ENCODE measurements at regions not wholly inside any gene's neighbourhood (a gene's known extent, or its start where the extent isn't known, plus 50 kb on each side); places are given as distances from the start of the nearest gene placed in this dataset.

DNA sequence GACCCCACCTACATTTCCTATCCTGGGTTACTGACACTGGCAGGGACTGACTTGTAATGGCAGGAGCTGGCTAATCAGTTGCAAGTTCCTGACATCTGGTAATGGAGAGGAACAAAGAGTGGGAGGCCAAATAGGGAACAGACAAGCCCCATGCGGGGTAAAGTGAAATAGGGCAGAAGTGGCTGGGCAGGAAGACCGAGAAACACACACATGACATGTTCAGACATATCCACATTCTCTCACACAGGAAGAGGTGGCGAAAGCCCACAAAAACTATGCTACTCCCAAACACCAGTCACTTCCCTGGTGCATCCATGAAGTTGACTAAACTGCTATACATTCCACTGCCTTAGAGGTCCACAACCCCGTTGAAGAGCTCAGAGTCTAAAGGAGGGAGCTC is 394.1 kb upstream of the TBL1XR1 start:
- TF ChIP-seq, protein P1, sequence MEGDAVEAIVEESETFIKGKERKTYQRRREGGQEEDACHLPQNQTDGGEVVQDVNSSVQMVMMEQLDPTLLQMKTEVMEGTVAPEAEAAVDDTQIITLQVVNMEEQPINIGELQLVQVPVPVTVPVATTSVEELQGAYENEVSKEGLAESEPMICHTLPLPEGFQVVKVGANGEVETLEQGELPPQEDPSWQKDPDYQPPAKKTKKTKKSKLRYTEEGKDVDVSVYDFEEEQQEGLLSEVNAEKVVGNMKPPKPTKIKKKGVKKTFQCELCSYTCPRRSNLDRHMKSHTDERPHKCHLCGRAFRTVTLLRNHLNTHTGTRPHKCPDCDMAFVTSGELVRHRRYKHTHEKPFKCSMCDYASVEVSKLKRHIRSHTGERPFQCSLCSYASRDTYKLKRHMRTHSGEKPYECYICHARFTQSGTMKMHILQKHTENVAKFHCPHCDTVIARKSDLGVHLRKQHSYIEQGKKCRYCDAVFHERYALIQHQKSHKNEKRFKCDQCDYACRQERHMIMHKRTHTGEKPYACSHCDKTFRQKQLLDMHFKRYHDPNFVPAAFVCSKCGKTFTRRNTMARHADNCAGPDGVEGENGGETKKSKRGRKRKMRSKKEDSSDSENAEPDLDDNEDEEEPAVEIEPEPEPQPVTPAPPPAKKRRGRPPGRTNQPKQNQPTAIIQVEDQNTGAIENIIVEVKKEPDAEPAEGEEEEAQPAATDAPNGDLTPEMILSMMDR (IDR thresholded peaks at IDR 0.05; ENCODE audit: unreplicated experiment), result no peak
- H3K4me1 Mint-ChIP-seq (ENCODE audit: insufficient read depth, unreplicated experiment), result peaks cover 62% of the 10 kb centered on the region
- ChIA-PET POLR2A (interaction anchor here (0.6 to 2.9 kb wide), 8 partner anchors 24 to 720 kb away, joined by 3 to 10 read pairs (median 5); no protein-coding TSS in a partner anchor), CTCF (interaction anchor here (0.6 to 1.6 kb wide), 5 partner anchors 112 to 733 kb away, joined by 3 to 4 read pairs (median 3); no protein-coding TSS in a partner anchor)
- no peaks in the 10 kb centered on the region for H3K27me3 Mint-ChIP-seq (ENCODE audit: insufficient read depth, unreplicated experiment)
- H3K9me3 Mint-ChIP-seq (ENCODE audit: unreplicated experiment), result no peaks in the 10 kb centered on the region
- intact Hi-C loops (cut with micrococcal nuclease), result loop anchor here (10.0 kb wide), 4 partner anchors 117 to 733 kb away; no protein-coding TSS in a partner anchor
- peak; percentile 94 for DNase-seq (ENCODE audit: unreplicated experiment)
- no peak overlapping the region for H3K4me3 Mint-ChIP-seq (ENCODE audit: unreplicated experiment)
- no peaks in the 10 kb centered on the region for H3K36me3 Mint-ChIP-seq (ENCODE audit: insufficient read depth, unreplicated experiment)
- peak overlapping the region; percentile 92 for H3K27ac Mint-ChIP-seq (ENCODE audit: low read depth, unreplicated experiment)
- BruUV-seq (replicated peaks), result no TSS peak

DNA sequence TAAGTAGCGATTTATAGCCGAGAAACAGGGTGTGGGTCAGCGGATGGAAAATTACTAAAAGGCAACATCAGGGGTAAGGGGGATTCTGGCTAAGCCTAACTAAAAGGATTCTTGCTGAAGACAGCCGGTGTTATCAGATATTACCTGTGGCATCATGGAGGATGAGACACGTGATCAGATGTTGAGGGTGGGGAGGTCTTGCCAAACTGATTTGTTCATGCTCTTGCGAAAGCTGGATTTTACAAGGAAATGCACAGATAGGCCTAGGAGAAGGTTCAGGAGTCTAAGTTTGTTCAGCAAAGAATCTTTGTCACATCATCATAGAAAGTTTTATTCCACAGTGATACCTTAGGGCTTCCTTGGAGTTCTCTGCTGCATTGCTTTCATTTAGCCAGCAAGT is 396.8 kb upstream of the TBL1XR1 start:
- DNase-seq (ENCODE audit: unreplicated experiment), result peak; percentile 81
- Mint-ChIP-seq H3K4me3 (ENCODE audit: unreplicated experiment) (no peak overlapping the region), H3K27ac (ENCODE audit: low read depth, unreplicated experiment) (peak overlapping the region; percentile 84), H3K4me1 (ENCODE audit: insufficient read depth, unreplicated experiment) (peaks cover 82% of the 10 kb centered on the region), H3K36me3 (ENCODE audit: insufficient read depth, unreplicated experiment) (no peaks in the 10 kb centered on the region), H3K27me3 (ENCODE audit: insufficient read depth, unreplicated experiment) (no peaks in the 10 kb centered on the region), H3K9me3 (ENCODE audit: unreplicated experiment) (no peaks in the 10 kb centered on the region)
- BruUV-seq (replicated peaks), result no TSS peak
- ChIA-PET CTCF (interaction anchor here (0.6 kb wide), 1 partner anchor 402 kb away, joined by 3 read pairs; no protein-coding TSS in a partner anchor), POLR2A (no interaction called here)
- intact Hi-C loops (cut with micrococcal nuclease), result loop anchor here (10.0 kb wide), 4 partner anchors 119 to 731 kb away; no protein-coding TSS in a partner anchor
- TF ChIP-seq, protein P1 (IDR thresholded peaks at IDR 0.05; ENCODE audit: unreplicated experiment), result no peak

DNA sequence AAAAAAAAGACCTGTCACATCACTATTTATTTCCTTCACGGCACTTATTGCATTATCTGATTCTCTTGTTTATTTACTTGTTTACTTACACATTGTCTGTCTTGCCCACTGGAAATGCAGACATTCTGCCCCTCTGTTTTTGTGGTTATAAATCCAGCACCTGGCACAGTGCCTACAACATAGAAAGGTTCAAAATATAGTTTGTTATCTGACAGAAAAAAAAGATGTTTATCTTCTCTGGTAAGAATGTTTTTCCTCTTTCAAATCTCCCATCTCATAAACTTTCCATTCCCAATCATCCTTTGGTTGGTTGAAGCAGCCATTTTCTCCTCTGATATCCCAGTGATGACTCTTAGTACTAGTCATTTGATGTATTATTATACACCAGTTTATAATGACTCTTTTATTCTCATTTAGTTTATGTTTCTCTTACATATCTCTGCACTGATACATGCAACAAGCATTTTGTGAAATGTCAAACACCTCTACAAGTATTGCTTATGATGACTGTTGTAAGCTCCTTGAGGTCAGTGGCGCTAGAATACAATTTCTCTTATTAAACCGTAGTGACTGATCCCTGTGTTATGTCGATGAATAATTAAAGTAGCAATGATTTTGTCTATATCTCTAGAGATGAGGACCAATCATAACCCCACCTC is 398.4 kb upstream of the TBL1XR1 start:
- no peak overlapping the region for H3K4me3 Mint-ChIP-seq (ENCODE audit: unreplicated experiment)
- H3K27ac Mint-ChIP-seq (ENCODE audit: low read depth, unreplicated experiment), result peak overlapping the region; percentile 93
- BruUV-seq (replicated peaks), result no TSS peak
- no peak for DNase-seq (ENCODE audit: unreplicated experiment)
- TF ChIP-seq, protein P1 (IDR thresholded peaks at IDR 0.05; ENCODE audit: unreplicated experiment), result no peak
- peaks cover 73% of the 10 kb centered on the region for H3K4me1 Mint-ChIP-seq (ENCODE audit: insufficient read depth, unreplicated experiment)
- POLR2A ChIA-PET, result interaction anchor here (0.6 to 2.6 kb wide), 7 partner anchors 16 to 214 kb away, joined by 3 to 14 read pairs (median 4); no protein-coding TSS in a partner anchor
- intact Hi-C loops (cut with micrococcal nuclease), result loop anchor here (10.0 kb wide), 4 partner anchors 121 to 729 kb away; no protein-coding TSS in a partner anchor
- no peaks in the 10 kb centered on the region for H3K36me3 Mint-ChIP-seq (ENCODE audit: insufficient read depth, unreplicated experiment)
- no peaks in the 10 kb centered on the region for H3K9me3 Mint-ChIP-seq (ENCODE audit: unreplicated experiment)
- CTCF ChIA-PET, result interaction anchor here (0.6 to 2.2 kb wide), 3 partner anchors 16 to 147 kb away, joined by 3 to 7 read pairs (median 5); no protein-coding TSS in a partner anchor
- H3K27me3 Mint-ChIP-seq (ENCODE audit: insufficient read depth, unreplicated experiment), result no peaks in the 10 kb centered on the region

DNA sequence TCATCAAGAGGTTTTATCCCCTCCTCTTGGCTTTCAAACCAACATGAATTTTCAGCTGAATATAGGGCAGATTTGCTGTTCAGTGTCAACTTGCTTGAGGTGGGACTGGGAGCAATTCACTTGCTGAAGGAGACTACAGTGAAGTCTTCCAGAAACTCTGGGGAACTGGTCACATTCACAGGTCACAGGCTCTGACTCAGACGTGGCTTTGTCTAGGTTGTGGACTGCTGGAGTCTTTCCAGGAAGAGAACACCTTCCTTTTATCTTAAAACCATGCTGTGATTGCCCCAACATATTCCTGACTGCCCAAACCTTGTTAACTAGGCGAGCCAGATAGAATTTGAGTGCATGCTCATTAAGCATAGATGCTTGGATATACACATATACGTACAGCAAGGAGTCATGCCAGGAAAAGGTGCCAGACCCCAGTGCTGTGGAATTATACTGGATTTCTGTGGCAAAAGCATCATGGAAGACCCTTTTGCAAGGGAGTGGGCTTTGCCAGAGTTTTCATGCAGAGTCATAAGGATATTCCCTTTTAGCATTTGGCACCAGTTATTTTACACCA is 399.1 kb upstream of the TBL1XR1 start:
- Mint-ChIP-seq H3K27me3 (ENCODE audit: insufficient read depth, unreplicated experiment) (no peaks in the 10 kb centered on the region), H3K9me3 (ENCODE audit: unreplicated experiment) (no peaks in the 10 kb centered on the region), H3K4me1 (ENCODE audit: insufficient read depth, unreplicated experiment) (peaks cover 66% of the 10 kb centered on the region), H3K4me3 (ENCODE audit: unreplicated experiment) (no peak overlapping the region), H3K27ac (ENCODE audit: low read depth, unreplicated experiment) (peak overlapping the region; percentile 93), H3K36me3 (ENCODE audit: insufficient read depth, unreplicated experiment) (no peaks in the 10 kb centered on the region)
- intact Hi-C loops (cut with micrococcal nuclease), result loop anchor here (10.0 kb wide), 4 partner anchors 122 to 728 kb away; no protein-coding TSS in a partner anchor
- BruUV-seq (replicated peaks), result no TSS peak
- TF ChIP-seq, protein P1 (IDR thresholded peaks at IDR 0.05; ENCODE audit: unreplicated experiment), result no peak
- ChIA-PET POLR2A (interaction anchor here (0.6 to 2.8 kb wide), 20 partner anchors 8 to 403 kb away, joined by 3 to 14 read pairs (median 4); no protein-coding TSS in a partner anchor), CTCF (interaction anchor here (0.6 to 2.2 kb wide), 2 partner anchors 120 to 148 kb away, joined by 3 to 7 read pairs; no protein-coding TSS in a partner anchor)
- peak; percentile 83 for DNase-seq (ENCODE audit: unreplicated experiment)
